Activated CD8-positive, alpha-beta T cell treated with anti-CD3 and anti-CD28 coated beads for 36 hours (primary cell): ENCODE measurements at regions not wholly inside any gene's neighbourhood (a gene's known extent, or its start where the extent isn't known, plus 50 kb on each side); places are given as distances from the start of the nearest gene placed in this dataset.

ENCODE experiments used
- ATAC-seq: fragments of 200-7000 bp; cut with Tn5 transposase; one replicate; pipeline ENCODE4 v1.10.0; 2021; ENCODE audit warnings: mild to moderate bottlenecking, moderate library complexity
- CTCF ChIA-PET: fragments of 350-600 bp; sonication (Branson Sonifier 250); formaldehyde crosslinking; loops from one replicate; lab custom pipeline; 2021; ENCODE audit warnings: antibody characterized with exemption; lab: Charles Lee
- POLR2A ChIA-PET: fragments of 350-600 bp; sonication (Branson Sonifier 250); formaldehyde crosslinking; loops from one replicate; lab custom pipeline; 2021; ENCODE audit warnings: antibody characterized with exemption; lab: Charles Lee
- DNase-seq: peaks from one replicate; pipeline ENCODE4 v3.0.0-alpha.2; 2020
- H3K27ac Mint-ChIP-seq: one replicate; pipeline ENCODE4 v1.8.0; 2021; ENCODE audit warnings: mild to moderate bottlenecking, mixed read lengths
- H3K27me3 Mint-ChIP-seq: one replicate; pipeline ENCODE4 v1.8.0; 2021; ENCODE audit warnings: mixed read lengths
- H3K36me3 Mint-ChIP-seq: one replicate; pipeline ENCODE4 v1.8.0; 2021; ENCODE audit warnings: low read depth, mixed read lengths
- H3K4me1 Mint-ChIP-seq: one replicate; pipeline ENCODE4 v1.8.0; 2021; ENCODE audit warnings: low read depth, mixed read lengths
- H3K4me3 Mint-ChIP-seq: one replicate; pipeline ENCODE4 v1.8.0; 2021; ENCODE audit warnings: mild to moderate bottlenecking, moderate library complexity, mixed read lengths
- H3K9me3 Mint-ChIP-seq: one replicate; pipeline ENCODE4 v1.8.0; 2021; ENCODE audit warnings: mixed read lengths
- intact Hi-C: fragments of 100-400 bp; cut with micrococcal nuclease; formaldehyde crosslinking; loops from one replicate; pipeline ENCODE4 v1.10.0; 2022
- TF ChIP-seq, protein P1 (sequence below): fragments of 200-600 bp; IDR thresholded peaks from one replicate; pipeline ENCODE4 v1.8.0; 2022; ENCODE audit warnings: antibody characterized with exemption, mild to moderate bottlenecking

DNA sequence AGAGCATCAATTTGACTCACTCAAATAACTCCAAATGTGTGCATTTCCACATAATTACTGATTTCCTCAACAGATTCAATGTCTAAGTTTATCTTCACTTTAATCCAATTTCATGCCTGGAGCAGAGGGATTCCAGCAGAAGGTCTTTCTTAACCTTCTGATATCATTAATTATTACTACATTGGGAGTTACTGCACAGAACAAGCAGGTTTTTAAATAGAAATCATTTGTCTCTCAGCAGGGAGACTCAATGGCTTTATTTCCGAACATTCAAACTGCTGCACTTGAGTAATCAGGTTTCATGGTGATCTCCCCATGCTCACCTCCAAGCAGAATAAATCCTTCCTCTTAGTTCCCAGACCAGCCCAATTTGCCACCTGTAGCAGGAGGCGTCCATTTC lies 264.8 kb upstream of the IGF1R start:
- CTCF ChIA-PET, result no interaction called here
- Mint-ChIP-seq H3K4me3 (no peak overlapping the region), H3K36me3 (no peaks in the 10 kb centered on the region), H3K4me1 (no peaks in the 10 kb centered on the region), H3K9me3 (peaks cover 10% of the 10 kb centered on the region), H3K27me3 (peaks cover 7% of the 10 kb centered on the region), H3K27ac (no peak overlapping the region)
- intact Hi-C loops, result no loop called here
- TF ChIP-seq, protein P1, sequence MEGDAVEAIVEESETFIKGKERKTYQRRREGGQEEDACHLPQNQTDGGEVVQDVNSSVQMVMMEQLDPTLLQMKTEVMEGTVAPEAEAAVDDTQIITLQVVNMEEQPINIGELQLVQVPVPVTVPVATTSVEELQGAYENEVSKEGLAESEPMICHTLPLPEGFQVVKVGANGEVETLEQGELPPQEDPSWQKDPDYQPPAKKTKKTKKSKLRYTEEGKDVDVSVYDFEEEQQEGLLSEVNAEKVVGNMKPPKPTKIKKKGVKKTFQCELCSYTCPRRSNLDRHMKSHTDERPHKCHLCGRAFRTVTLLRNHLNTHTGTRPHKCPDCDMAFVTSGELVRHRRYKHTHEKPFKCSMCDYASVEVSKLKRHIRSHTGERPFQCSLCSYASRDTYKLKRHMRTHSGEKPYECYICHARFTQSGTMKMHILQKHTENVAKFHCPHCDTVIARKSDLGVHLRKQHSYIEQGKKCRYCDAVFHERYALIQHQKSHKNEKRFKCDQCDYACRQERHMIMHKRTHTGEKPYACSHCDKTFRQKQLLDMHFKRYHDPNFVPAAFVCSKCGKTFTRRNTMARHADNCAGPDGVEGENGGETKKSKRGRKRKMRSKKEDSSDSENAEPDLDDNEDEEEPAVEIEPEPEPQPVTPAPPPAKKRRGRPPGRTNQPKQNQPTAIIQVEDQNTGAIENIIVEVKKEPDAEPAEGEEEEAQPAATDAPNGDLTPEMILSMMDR, result no peak
- ATAC-seq (no peak), DNase-seq (no peak)
- POLR2A ChIA-PET, result no interaction called here

DNA sequence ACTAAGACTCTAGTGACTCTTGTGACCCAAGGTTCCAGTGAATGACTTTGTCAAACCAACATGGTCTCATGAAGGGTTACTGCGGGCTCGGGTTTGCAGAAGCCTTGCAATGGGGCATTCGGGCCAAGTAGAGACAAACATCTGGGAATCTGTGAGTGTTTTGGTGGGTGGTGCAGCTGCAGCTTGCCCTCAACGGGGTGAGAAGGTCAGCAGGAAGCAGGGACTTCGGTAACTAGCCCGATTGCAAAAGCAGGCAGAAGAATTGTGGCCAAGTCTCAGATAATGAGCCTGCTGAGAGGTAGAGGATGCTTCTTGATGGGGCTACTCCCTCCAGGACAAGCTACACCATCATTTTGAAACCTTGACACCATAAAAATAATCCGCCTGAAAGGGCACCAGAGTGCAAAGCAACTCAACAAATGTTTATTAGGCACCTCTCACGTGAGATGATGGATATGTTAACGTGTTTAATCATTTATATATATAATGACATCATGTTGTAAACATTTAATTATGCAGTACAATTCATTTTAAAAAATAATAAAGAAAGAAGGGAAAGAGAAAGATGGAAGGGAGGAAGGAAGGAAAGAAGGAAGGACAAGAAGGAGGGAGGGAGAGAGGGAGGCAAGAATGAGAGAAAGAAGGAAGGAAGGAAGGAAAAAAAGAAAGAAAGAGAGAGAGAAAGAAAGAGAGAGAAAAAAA lies 263.9 kb upstream of the IGF1R start:
- no peaks in the 10 kb centered on the region for H3K4me1 Mint-ChIP-seq
- H3K4me3 Mint-ChIP-seq, result no peak overlapping the region
- ChIA-PET CTCF (interaction anchor here (1.6 kb wide), 1 partner anchor 73 kb away, joined by 4 read pairs; no protein-coding TSS in a partner anchor), POLR2A (no interaction called here)
- peaks cover 4% of the 10 kb centered on the region for H3K9me3 Mint-ChIP-seq
- ATAC-seq (no peak), DNase-seq (no peak)
- no peaks in the 10 kb centered on the region for H3K36me3 Mint-ChIP-seq
- intact Hi-C loops, result no loop called here
- no peak overlapping the region for H3K27ac Mint-ChIP-seq
- TF ChIP-seq, protein P1, result no peak
- H3K27me3 Mint-ChIP-seq, result peaks cover 7% of the 10 kb centered on the region

DNA sequence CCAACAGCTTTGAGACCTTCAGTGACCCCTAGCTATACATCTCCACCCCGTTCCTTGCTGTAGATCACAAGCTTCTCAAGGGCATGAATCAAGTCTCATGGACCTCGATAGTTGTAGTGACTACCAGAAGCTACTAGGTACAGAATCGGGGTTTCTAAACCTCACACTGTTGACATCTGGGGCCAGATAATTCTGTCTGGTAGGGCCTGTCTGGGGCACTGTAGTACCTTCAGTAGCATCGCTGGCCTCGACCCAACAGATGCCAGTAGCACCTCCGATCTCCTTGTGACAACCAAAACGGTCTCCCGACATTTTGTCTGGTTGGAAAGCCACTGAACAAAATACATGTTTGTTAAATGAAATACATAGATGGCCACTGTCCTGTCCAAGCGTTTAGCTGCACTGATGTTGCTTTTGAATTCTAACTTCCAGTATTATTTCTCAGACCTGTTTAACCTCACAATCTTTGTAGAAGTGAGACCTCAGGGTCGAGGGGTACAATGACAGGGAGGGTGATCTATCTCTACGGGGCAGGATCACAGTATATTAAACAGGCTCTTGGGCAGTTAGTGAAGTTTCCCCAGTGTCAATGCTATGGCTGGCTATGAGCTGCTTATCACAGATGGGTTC lies 262.5 kb upstream of the IGF1R start:
- intact Hi-C loops, result no loop called here
- Mint-ChIP-seq H3K36me3 (no peaks in the 10 kb centered on the region), H3K27ac (no peak overlapping the region), H3K4me1 (no peaks in the 10 kb centered on the region), H3K9me3 (no peaks in the 10 kb centered on the region), H3K27me3 (peaks cover 6% of the 10 kb centered on the region), H3K4me3 (no peak overlapping the region)
- CTCF ChIA-PET, result interaction anchor here (1.6 kb wide), 1 partner anchor 74 kb away, joined by 4 read pairs; no protein-coding TSS in a partner anchor
- DNase-seq (no peak), ATAC-seq (no peak)
- POLR2A ChIA-PET, result no interaction called here
- TF ChIP-seq, protein P1, result no peak

DNA sequence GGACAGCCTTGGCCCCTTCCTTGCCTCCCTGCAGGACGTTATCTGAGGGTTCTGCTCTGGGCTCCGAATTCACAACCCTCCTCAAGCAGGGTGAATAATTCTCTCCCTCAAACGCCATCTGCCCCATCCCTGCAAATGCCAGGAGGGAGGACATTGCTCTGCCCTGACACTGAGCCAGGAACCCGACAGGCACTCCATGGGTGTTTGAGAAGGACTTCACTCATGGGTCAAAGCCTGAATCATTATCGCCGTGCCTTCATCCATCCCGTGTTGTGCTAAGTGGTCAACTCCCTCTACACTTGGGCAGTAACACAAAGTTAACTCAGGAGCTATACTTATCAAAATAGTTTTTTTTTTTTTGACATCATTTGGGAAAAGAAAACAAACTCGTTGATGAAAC lies 261.8 kb upstream of the IGF1R start:
- intact Hi-C loops, result no loop called here

DNA sequence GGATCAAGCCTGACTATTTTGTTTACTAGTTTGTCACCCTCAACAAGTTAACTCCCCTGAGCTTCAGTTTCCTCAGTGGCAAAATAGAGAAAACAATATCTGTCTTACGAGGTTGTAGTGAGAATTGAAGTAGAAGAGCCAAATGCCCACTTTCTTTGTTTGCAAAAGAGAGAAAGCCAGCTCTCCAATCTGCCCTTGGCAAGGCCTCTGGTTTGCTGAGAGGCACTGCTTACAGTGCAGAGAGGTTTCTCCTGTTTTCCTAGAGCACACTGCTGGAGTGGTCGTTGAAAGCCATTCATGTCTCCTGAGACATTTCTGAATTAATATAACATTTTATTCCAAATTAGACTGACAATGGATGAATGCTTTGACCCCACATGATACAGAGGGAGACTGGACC lies 260.5 kb upstream of the IGF1R start:
- peaks cover 6% of the 10 kb centered on the region for H3K27me3 Mint-ChIP-seq
- no peaks in the 10 kb centered on the region for H3K4me1 Mint-ChIP-seq
- H3K27ac Mint-ChIP-seq, result no peak overlapping the region
- DNase-seq (no peak), ATAC-seq (no peak)
- TF ChIP-seq, protein P1, result no peak
- H3K4me3 Mint-ChIP-seq, result no peak overlapping the region
- H3K36me3 Mint-ChIP-seq, result no peaks in the 10 kb centered on the region
- ChIA-PET CTCF (no interaction called here), POLR2A (no interaction called here)
- intact Hi-C loops, result no loop called here
- H3K9me3 Mint-ChIP-seq, result no peaks in the 10 kb centered on the region

More for the DNA sequence above, 261.8 kb upstream of the IGF1R start:
- Mint-ChIP-seq H3K27me3 (peaks cover 6% of the 10 kb centered on the region), H3K36me3 (no peaks in the 10 kb centered on the region), H3K27ac (no peak overlapping the region), H3K9me3 (no peaks in the 10 kb centered on the region), H3K4me1 (no peaks in the 10 kb centered on the region), H3K4me3 (no peak overlapping the region)
- ATAC-seq (no peak), DNase-seq (no peak)
- ChIA-PET POLR2A (no interaction called here), CTCF (no interaction called here)
- TF ChIP-seq, protein P1, result no peak
